Stimulated activated CD8-positive, alpha-beta memory T cell treated with anti-CD3 and anti-CD28 coated beads, Interleukin-15, amount 100 ng/mL, for 48 hours (primary cell): ENCODE measurements at regions not wholly inside any gene's neighbourhood (a gene's known extent, or its start where the extent isn't known, plus 50 kb on each side); places are given as distances from the start of the nearest gene placed in this dataset.
"Not testable (repeated sequence)": the region's sequence is repeated elsewhere in the genome, so short reads cannot be mapped to it uniquely, and the experiment has no call there.

ENCODE experiments used
- DNase-seq, 2 donors: peaks; one replicate each; pipeline ENCODE4 v3.0.0-alpha.2; 2020; ENCODE audit warnings: low read depth in 2 of 2

DNA sequence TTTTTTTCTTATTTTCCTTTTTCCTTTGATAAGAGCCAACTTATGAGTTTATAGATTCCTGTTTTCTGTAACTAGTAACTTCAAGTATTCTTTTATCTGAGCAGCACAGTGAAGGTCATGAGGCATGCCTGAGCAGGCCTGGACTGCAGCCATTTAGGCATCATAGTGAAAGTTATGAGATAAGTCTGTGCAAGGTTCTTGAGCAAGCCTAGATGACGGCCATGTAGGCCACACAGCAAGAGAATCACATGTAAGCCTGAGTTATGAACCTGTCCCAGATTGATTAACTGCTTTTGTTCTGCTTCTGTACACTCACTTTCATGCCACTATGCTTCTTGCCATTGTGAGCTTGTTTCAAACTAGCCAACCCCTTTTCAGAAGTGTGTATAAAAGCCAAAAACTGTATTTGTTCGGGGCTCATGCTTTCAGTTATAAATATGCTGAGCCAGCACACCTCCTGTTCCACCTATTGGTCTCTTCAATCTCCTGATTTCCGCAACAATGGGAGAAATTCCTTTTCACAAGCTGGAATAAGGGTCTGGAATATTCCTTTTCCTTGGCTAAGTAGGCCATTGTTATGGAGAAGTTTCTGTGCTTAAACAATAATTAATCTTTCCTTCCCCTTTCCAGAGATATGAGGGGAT lies 745.7 kb downstream of the FAM181B start:
- DNase-seq, result no peak

DNA sequence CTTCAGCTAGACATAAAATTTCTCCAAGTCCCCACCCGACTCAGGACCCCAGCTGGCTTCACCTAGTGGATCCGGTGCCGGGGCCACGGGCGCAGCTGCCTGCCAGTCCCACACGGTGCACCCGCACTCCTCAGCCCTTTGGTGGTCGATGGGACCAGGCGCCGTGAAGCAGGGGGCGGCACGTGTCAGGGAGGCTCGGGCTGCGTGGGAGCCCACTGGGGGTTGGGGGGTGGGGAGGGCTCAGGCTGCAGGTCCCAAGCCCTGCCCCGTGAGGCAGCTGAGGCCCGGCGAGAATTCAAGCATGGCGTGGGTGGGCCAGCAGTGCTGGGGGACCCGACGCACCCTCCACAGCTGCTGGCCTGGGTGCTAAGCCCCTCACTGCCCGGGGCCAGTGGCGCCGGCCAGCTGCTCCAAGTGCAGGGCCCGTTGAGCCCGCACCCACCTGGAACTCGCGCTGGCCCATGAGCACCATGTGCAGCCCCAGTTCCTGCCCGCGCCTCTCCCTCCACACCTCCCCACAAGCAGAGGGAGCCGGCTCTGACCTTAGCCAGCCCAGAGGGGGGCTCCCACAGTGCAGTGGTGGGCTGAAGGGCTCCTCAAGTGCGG lies 747.0 kb downstream of the FAM181B start:
- no peak for DNase-seq

DNA sequence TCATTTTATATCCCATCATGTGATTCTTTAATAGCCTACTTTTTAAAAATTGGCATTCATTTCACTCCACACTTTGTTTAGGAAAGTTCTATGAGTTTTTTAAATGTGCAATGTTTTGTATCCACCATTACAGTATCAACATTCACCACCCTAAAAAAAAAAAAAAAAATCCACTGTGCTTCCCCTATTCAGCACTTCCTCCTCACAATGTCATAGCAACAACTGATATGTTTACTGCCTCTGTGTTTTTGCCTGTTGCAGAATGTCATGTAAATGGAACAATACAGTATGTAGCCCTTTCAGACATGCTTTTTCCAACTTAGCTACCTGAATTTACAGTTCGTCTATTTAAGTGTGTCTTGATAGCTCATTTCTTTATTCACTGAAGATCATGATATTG lies 754.2 kb downstream of the FAM181B start:
- no peak for DNase-seq

DNA sequence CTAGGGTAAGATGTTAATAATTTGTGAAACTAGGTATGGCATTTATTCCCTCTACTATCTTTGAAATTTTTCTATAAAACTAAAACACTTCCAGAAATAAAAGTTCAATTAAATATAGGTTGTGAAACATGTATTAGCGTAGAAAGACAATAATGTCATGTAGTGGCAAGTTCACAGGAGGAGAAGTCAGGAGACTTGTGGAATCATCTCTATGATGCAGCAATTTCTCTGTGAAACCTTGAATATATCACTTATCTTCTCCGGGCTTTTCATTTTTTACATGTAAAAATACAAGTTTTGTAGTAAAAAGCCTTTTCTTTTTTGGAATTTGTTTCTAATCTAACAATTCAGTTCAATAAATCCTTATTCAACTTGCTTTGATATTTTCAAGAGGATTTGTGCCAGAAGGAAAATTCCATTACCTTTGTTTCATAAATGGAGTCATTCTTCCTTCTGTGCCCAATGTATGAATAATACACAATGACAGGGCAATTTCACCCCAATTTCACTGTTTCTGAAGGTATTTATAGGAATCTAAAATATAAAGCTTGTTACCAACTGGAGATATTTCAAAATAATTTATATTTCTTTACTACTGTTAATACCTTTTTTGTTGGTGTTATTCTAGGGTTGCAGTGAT lies 758.3 kb downstream of the FAM181B start:
- no peak for DNase-seq

DNA sequence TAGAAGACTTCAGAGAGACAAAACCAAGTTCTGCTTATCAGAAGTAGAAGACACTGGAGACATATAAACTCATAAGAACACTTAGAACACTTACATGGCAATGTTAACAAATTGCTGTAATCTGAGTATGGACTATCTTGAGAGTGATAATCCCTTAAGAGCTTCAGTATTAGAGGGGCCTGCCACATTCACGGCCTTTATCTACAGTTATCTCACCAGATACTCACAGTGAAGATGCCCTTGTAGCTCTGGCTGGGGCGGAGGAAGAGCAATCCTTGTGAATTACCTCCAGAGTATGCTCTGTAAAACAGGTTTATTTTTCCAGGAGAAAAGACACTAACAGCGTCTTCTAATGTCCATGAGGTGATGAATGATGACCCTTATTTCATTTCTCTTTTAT lies 762.8 kb downstream of the FAM181B start:
- DNase-seq, result no peak

DNA sequence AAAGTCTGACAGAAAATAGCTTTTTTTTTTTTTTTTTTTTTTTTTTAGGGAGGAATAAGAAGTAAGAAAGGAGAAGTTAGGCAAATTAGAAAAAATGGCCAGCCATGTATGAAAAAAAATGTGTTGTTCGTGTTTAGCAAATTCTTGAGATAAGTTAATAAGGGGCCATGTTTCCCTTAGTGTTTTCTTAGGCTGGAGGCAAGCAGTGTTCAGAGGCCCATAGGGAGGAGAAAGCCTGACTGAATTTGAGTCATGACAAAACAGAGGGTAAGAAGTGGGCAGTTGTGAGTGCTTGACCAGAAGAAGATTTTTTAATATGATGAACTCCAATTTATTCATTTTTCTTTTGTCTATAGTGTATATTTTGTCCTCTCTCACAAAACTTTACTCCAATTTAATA lies 766.4 kb downstream of the FAM181B start:
- no peak for DNase-seq

DNA sequence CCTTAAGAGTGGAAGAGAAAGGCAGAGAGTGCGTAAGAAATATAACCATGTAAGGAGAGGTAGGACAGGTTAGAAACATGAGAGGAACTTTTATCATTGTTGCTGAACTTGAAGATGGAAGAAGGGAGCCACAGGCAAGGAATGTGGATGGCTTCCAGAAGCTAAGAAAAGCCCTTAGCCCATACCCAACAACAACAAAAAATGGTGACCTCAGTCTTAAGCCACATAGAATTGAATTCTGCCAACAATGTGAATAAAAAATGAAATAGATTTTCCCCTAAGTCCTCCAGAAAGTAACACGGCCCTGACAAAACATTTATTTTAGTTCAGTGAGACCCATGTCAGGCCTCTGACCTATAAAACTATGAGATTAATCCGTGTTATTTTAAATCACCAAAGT lies 767.3 kb downstream of the FAM181B start:
- DNase-seq, result no peak

DNA sequence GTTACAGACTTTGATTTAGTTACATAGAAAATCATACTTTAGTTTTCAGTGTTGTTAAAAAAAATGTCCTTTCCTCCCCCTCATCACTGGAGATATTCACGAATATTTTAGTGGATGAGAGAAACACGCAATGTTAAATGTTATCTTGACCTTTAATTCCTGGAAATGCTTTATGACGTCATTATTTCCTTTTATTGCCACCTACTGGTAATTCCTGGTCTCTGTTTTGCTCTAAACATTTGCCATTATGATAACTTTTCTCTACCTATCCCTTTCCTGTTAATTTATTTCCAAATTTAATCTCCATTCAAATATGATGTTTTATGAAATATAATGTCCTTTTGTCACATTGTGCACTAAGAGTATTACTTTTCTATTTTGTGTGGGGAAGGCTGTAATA lies 770.6 kb downstream of the FAM181B start:
- DNase-seq, result no peak

DNA sequence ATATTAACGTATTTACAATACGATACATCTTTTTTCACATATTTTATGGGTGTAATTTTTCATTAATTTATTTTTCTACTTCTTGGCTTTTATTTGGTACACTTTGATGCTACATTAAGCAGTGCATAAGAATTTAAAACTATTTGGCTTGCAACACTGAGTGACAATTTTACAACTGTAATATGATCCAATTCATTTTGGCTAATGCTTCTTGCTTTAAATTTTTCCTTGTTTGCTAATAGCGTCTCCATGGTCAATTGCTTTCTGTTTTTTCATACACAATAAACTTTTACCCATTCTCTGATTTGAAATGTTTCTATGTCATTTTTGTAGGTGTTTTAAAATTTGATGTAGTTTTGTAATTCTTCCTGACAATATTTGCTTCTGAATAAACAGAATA lies 773.2 kb downstream of the FAM181B start:
- no peak for DNase-seq

DNA sequence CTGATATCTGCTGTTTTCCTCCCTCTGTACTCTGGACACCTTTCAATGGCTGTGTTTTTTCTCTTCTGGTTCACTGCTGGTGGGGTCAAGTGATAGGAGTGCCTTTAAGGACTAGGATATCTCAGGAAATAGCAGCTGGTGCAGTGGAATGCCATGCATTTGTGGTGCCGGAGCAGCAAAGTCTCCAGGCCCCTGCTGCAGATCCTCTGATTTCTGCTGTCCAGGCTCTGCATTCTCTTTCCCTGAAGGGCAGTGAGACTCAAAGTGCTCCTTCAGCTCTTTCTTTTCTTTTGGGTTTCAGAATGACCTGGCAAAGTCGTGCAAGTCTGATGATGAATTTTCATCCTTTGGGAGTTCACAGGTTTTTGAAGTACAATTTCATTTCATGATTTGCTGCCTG lies 774.3 kb downstream of the FAM181B start:
- DNase-seq, result no peak

DNA sequence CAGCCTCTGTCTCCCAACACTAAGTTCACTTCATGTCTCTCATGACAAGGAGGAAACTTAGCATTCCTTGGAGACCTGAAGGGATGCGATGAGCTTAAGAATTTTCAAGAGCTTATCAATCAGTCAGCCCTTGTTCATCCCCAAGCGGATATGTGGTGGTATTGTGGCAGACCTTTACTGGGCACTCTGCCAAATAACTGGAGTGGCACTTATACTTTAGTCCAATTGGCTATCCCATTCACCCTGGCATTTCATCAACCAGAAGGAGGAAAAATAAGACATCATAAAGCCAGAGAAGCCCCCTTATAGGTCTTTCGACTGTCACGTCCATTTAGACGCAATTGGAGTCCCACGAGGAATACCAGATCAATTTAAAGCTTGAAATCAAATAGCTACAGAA lies 779.4 kb downstream of the FAM181B start:
- not testable (repeated sequence) for DNase-seq

DNA sequence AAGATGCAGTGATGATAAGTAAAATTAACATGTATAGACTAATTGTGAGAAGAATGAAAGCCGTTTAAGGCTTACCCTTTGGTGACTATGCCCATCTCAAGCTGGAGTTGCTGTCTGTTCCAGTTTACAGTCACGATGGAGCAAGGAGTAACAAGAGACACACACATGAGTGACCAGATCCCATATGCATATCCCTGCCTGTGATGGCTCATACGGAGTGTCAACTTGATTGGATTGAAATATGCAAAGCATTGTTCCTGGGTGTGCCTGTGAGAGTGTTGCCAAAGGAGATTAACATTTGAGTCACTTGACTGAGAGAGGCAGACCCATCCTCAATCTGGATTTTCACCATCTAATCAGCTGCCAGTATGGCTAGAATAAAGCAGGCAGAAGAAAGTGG lies 786.8 kb downstream of the FAM181B start:
- DNase-seq, result no peak

DNA sequence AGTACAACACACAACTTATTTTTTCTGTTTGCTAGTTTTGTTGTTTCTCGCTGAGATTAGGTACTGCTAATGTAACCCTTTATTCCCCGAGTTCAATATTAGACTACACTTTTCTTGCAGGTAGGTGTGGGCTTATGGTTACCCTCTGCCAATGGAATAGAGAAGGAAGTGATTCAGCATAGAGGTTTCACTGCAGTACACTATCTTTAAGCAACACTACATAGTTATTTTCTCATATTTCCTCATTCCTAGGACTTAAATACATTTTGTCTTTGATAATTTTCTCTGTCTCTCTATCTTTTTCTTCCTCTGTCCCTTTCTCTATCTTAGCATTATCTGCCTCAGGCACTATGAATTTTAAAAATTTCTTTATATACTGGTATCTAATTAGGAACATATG lies 791.0 kb downstream of the FAM181B start:
- no peak for DNase-seq

DNA sequence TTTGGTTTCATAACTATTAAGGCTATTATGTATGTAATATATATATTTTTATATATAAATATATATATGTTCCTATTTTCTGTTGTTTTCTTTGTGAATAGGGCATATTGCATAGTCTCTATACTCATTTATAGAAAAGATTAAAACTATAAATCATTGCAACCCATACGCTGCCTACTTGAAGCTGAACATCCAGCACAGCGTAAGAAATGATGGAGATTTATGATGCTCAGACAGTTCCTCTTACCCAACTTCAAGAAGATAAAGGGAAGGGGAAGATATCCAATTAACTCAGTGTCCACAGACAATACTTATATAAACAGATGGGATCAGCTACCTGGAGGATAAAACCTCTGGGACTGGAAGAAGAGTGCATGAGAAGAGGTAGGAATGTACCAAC lies 791.7 kb downstream of the FAM181B start:
- no peak for DNase-seq

DNA sequence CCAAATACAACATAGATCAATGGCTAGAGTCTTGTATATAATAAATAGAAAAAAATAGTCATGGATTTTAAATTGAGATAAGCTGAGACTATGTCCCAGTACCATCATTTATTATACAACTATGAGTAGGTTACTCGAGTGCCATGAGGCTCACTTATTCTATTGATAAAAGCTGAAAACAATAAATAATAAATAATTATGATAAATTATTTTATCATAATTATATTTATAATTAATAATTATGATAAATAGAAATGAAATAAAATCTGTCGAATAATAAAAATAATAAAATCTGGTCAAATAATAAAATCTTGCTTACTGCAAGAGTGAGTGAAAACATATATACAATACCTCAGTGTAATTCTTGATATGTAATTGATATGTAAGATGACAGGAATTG lies 801.4 kb downstream of the FAM181B start:
- no peak for DNase-seq

DNA sequence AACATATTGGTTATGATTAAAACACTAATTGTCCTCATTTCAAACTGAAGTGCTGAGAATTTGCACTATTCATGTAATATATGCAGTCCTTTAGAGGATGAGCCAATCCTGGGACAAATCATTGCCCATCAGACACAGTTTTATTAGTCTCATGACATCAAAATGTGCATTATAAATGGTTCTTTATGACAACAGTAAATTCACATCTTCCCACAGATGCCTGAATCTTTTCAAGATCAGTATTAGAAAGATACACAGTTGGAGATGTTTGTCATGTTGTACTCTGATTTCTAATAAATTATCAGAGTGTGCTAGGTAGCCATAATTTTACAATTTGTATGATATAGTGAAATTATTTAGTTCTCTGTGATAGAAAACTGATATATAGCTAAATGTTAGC lies 813.5 kb downstream of the FAM181B start:
- DNase-seq, result no peak

DNA sequence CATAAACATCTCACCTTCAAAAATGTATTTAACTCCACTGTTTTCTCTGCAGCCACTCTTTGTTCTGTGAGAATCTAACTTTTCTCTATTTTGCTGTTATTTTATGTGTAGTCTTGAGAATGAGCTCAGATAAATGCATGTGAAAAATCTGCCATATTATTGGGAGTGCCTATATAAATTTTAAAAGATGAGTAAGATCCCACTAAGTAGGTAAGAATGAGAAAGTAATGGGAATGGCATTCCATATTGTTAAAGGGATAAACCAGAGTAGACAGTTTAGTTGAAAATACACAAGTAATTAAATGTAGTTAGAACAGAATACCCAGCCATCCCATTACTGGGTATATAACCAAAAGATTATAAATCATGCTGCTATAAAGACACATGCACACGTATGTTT lies 817.2 kb downstream of the FAM181B start:
- no peak for DNase-seq

DNA sequence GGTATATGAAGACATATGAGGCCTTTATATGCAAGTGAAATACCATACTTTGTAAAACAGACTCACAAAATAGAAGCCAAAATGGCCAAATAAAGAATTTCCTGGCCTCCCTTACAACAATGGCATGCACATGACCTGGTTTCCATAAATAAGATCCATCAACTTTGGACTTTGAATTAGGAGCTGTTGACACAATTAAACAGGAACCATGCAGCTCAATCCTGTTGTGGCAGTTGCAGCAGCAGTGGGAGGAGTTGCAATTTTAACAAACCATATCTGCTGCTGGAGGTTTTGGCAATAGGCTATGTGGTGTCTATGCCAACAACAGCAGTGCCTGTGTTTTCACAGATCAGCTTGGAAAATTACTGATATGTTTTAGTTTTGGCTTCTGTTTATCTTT lies 818.6 kb downstream of the FAM181B start:
- DNase-seq, result no peak

DNA sequence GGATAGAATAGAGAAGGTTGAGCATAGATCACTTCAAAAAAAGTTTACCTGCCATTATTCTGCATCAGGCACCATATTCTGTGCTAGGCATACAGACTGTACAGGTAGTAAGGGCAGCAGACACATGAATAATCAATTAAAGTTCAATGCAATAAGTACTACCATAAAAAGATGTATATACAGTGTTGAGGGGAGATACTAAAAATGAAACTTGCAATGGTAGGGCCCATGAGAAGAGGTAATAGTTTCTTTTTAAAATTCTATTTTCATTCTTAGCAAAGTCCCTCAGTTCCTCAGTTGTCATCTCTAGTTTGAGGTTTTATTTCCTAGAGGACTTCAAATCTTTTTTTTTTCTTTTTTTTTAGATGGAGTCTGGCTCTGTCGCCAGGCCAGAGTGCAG lies 819.9 kb downstream of the FAM181B start:
- no peak for DNase-seq

DNA sequence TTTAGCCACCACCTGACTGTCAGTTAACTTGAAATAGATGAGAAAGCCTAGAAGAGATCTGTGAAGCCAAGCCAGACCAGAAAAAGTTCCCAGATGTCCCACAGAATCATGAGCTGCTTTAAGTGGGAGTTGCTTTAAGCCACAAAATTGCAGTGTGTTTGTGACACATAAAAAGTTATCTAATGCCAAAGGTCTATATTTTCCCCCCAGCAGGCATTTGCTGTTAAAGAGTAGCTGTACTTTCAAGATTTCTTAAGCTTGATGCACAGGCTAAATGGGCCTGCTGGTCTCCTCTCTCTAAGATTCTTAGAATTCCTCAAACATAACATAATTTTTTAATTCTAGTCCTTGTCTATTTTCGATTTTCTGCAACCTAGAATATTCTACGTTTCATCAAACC lies 825.7 kb downstream of the FAM181B start:
- no peak for DNase-seq

DNA sequence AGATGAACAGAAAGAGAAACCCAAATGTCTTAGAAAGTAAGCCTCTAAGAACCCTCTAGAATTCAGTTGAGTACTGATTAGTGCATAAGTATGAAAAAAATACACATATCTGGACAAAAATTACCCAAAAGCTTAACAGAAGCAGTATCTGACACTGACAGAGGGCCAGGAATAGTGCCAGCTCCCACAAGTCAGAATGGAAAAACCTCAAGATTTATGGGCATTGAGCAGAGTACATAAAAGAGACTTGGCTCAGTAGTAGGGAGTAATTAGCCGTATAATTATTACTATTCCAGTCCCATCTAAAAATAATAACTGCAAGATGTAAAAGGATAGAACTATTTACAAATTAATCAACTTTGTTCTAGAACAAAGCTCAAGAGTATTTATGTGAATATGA lies 834.5 kb downstream of the FAM181B start:
- DNase-seq, result no peak

DNA sequence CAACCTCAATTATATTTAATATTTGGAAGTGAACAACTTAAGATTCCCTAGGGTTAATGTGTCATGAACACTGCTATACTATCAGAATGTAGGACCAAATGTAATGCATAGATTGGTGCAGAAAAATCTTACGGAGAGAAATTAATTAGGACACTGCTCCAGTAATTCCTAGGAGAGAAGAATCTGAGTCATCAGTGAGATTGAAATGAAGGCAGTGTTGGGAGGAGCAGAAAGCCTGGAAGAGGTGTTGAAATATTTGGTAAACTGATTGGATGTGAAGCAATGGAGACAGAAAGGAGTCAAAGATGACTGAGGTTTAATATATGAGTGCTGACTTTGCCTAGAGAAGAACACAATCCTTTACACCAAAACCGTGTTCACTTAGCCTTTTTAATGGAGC lies 836.0 kb downstream of the FAM181B start:
- DNase-seq, result no peak

DNA sequence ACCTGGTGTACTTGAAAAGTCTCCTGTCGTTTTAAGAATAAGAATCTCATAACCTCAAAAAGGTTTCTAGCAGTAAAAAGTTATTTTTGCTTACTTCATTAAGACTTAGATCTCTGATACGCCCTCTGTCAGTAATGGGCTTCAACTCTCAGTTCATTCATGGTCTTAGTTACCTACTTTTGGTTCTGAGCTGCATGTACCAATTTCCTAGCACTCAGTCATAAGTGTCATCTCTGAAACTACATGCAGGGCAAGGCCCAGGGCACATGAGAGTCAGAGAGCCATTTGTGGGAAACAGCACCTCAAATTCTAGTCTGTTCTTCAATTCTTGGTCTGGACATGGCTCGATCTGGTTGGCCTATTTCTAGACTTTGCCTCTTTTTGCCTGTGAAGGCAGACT lies 838.4 kb downstream of the FAM181B start:
- DNase-seq, result no peak
